ENCODE measurements at regions not wholly inside any gene's neighbourhood (a gene's known extent, or its start where the extent isn't known, plus 50 kb on each side); places are given as distances from the start of the nearest gene placed in this dataset.

DNA sequence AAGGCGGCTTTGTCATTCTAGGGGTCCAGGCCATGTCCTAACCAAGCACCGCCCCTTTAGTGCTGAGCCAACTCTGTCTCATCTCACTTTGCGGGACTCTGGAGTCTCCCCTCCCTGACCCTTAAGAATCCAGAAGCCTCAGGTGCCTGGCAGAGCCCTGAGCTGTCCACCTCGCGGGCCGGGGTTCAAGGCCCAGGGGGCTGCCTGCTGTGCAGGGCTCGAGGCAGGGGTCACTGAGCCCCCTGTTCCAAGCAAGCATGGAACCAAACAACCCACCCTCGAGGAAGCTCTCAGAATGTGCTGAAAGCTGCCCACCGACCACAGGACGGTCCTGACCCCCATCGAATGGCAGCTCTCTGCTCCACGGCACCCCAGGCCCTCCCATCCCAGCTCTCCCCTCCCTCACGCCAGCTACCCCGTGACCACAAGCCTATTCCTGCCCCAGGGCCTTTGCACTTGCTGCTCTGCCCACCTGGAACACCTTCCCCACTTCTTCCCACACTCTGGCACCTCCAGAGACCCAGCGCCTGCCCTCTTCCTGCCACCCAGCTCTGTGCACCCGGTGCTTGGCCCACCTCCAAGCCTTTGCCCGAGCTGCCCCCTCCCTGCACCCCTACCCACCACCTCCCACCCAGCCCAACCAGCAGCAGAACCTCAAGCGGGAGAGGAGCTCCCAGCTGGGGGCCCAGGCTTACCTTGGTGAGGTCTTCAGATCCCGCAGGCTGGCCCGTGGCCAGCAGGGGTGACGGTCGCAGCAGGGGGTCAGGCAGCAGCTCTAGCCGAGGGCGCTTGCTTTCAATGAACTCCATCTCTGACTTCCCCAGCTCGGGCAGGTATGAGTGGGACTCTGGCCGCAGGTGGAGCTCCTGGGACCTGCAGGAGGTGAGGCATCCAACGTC is 84.3 kb downstream of the NCOR2 start:
- TF ChIP-seq, protein P1, sequence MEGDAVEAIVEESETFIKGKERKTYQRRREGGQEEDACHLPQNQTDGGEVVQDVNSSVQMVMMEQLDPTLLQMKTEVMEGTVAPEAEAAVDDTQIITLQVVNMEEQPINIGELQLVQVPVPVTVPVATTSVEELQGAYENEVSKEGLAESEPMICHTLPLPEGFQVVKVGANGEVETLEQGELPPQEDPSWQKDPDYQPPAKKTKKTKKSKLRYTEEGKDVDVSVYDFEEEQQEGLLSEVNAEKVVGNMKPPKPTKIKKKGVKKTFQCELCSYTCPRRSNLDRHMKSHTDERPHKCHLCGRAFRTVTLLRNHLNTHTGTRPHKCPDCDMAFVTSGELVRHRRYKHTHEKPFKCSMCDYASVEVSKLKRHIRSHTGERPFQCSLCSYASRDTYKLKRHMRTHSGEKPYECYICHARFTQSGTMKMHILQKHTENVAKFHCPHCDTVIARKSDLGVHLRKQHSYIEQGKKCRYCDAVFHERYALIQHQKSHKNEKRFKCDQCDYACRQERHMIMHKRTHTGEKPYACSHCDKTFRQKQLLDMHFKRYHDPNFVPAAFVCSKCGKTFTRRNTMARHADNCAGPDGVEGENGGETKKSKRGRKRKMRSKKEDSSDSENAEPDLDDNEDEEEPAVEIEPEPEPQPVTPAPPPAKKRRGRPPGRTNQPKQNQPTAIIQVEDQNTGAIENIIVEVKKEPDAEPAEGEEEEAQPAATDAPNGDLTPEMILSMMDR (IDR thresholded peaks at IDR 0.05; ENCODE audit: borderline replicate concordance, extremely low read depth, low read length, poor library complexity, severe bottlenecking) = no peak
- TF ChIP-seq EZH2 (IDR thresholded peaks at IDR 0.05; ENCODE audit: borderline replicate concordance, low read depth, low read length, severe bottlenecking) = no peak
